Fibroblast of lung (primary cell): ENCODE measurements at regions not wholly inside any gene's neighbourhood (a gene's known extent, or its start where the extent isn't known, plus 50 kb on each side); places are given as distances from the start of the nearest gene placed in this dataset.

Experiments used
- DNase-seq, 2 donors: peaks; one replicate each; pipeline versions ENCODE4 v3.0.0 to v3.0.0-alpha.2; 2010; ENCODE audit warnings: low read depth in 2 of 2
- H2AFZ ChIP-seq: 2 replicates; pipeline ENCODE4 v1.5.1; 2012; ENCODE audit warnings: low read length, control low read depth, inconsistent platforms
- H3K27ac ChIP-seq: 2 replicates; pipeline ENCODE4 v1.5.1; 2011; ENCODE audit warnings: low read length, control low read depth; ENCODE audit not compliant: insufficient read depth
- H3K27me3 ChIP-seq: 2 replicates; pipeline ENCODE4 v1.5.1; 2011; ENCODE audit warnings: mild to moderate bottlenecking, low read length; ENCODE audit not compliant: control insufficient read depth, insufficient read depth
- H3K36me3 ChIP-seq: 2 replicates; pipeline ENCODE4 v1.5.1; 2011; ENCODE audit warnings: low read length; ENCODE audit not compliant: control insufficient read depth, insufficient read depth
- H3K4me1 ChIP-seq: 2 replicates; pipeline ENCODE4 v1.5.1; 2011; ENCODE audit warnings: low read length; ENCODE audit not compliant: control insufficient read depth, insufficient read depth; ENCODE audit errors: extremely low read depth
- H3K4me2 ChIP-seq: 2 replicates; pipeline ENCODE4 v1.5.1; 2011; ENCODE audit warnings: low read length, control low read depth; ENCODE audit not compliant: insufficient read depth; ENCODE audit errors: extremely low read depth
- H3K4me3 ChIP-seq, 4 experiments: fragments of 200-600 bp in 1 of 4; sonication (generic) in 1 of 4; replicated peaks in 1 of 4; 2 replicates each; pipeline ENCODE4 v1.5.1; 2011 to 2016; ENCODE audit warnings: low read length in 4 of 4, low read depth in 3 of 4, mild to moderate bottlenecking in 3 of 4, control low read depth in 2 of 4, inconsistent platforms in 1 of 4, mixed read lengths in 1 of 4; ENCODE audit not compliant: insufficient read depth in 1 of 4; ENCODE audit errors: control extremely low read depth in 1 of 4
- H3K79me2 ChIP-seq: 2 replicates; pipeline ENCODE4 v1.5.1; 2012; ENCODE audit warnings: mild to moderate bottlenecking, low read length, inconsistent platforms; ENCODE audit not compliant: control insufficient read depth, insufficient read depth
- H3K9ac ChIP-seq: 2 replicates; pipeline ENCODE4 v1.5.1; 2011; ENCODE audit warnings: mild to moderate bottlenecking, low read length, control low read depth; ENCODE audit not compliant: insufficient read depth
- H3K9me3 ChIP-seq: 2 replicates; pipeline ENCODE4 v1.5.1; 2012; ENCODE audit warnings: low read depth, low read length; ENCODE audit not compliant: control insufficient read depth, insufficient read depth
- H4K20me1 ChIP-seq: 2 replicates; pipeline ENCODE4 v1.5.1; 2011; ENCODE audit warnings: low read length; ENCODE audit not compliant: control insufficient read depth, insufficient read depth; ENCODE audit errors: extremely low read depth
- CTCF ChIP-seq, 2 donors: IDR thresholded peaks in 1 of 2; conservative IDR thresholded peaks in 1 of 2; 1 replicate in 1 of 2; 2 replicates in 1 of 2; pipeline ENCODE4 v1.5.1; 2011 to 2012; ENCODE audit warnings: low read length in 2 of 2, control low read depth in 1 of 2, inconsistent platforms in 1 of 2, low read depth in 1 of 2, mild to moderate bottlenecking in 1 of 2
- EZH2 ChIP-seq: IDR thresholded peaks from 2 replicates; pipeline ENCODE4 v1.5.1; 2012; ENCODE audit warnings: low read length, control low read depth, mild to moderate bottlenecking; ENCODE audit errors: missing control alignments

GRCh38 chr10:118139321-118139720, 92.6 kb upstream of the RAB11FIP2 start:
- no peaks in the 10 kb centered on the region for H4K20me1 ChIP-seq
- H3K27me3 ChIP-seq = no peaks in the 10 kb centered on the region
- H3K36me3 ChIP-seq = no peaks in the 10 kb centered on the region
- H3K79me2 ChIP-seq = no peaks in the 10 kb centered on the region
- no peak overlapping the region for H3K4me2 ChIP-seq
- H3K9ac ChIP-seq = no peak overlapping the region
- H3K4me3 ChIP-seq = no peak overlapping the region
- no peak overlapping the region for H3K27ac ChIP-seq
- no peaks in the 10 kb centered on the region for H3K4me1 ChIP-seq
- H2AFZ ChIP-seq = no peak overlapping the region
- TF ChIP-seq CTCF (conservative IDR thresholded peaks at IDR 0.05 in 1 of 2, IDR thresholded peaks at IDR 0.05 in 1 of 2; ENCODE audit: low read depth in 1 of 2, low read length in 2 of 2) = no peak
- TF ChIP-seq EZH2 = no peak
- H3K9me3 ChIP-seq = no peaks in the 10 kb centered on the region
- no peak for DNase-seq

- Histone ChIP-seq H3K27me3 (no peaks in the 10 kb centered on the region), H3K4me1 (no peaks in the 10 kb centered on the region), H3K9ac (no peak overlapping the region), H3K4me2 (no peak overlapping the region), H3K27ac (no peak overlapping the region), H3K9me3 (no peaks in the 10 kb centered on the region), H2AFZ (no peak overlapping the region), H4K20me1 (no peaks in the 10 kb centered on the region), H3K36me3 (no peaks in the 10 kb centered on the region), H3K4me3 (no peak overlapping the region), H3K79me2 (no peaks in the 10 kb centered on the region)
- no peak for DNase-seq
- no peak for TF ChIP-seq EZH2
- no peak for TF ChIP-seq CTCF (conservative IDR thresholded peaks at IDR 0.05 in 1 of 2, IDR thresholded peaks at IDR 0.05 in 1 of 2; ENCODE audit: low read depth in 1 of 2, low read length in 2 of 2)
Measured at GRCh38 chr10:118128675-118129074, 81.9 kb upstream of the RAB11FIP2 start.

- Histone ChIP-seq H3K27me3 (no peaks in the 10 kb centered on the region), H3K79me2 (no peaks in the 10 kb centered on the region), H3K36me3 (no peaks in the 10 kb centered on the region), H3K4me1 (no peaks in the 10 kb centered on the region), H3K9ac (no peak overlapping the region), H3K4me2 (no peak overlapping the region), H3K27ac (no peak overlapping the region), H3K4me3 (no peak overlapping the region), H4K20me1 (no peaks in the 10 kb centered on the region), H2AFZ (no peak overlapping the region), H3K9me3 (no peaks in the 10 kb centered on the region)
- TF ChIP-seq CTCF (conservative IDR thresholded peaks at IDR 0.05 in 1 of 2, IDR thresholded peaks at IDR 0.05 in 1 of 2; ENCODE audit: low read depth in 1 of 2, low read length in 2 of 2) (no peak), EZH2 (no peak)
- DNase-seq = no peak
Measured at GRCh38 chr10:118118716-118119115, 72.0 kb upstream of the RAB11FIP2 start.
